HepG2 (cell line): ENCODE measurements at regions not wholly inside any gene's neighbourhood (a gene's known extent, or its start where the extent isn't known, plus 50 kb on each side); places are given as distances from the start of the nearest gene placed in this dataset.

ENCODE experiments used
- ATAC-seq: fragments of 200-7000 bp; cut with Tn5 transposase; 3 replicates; pipeline ENCODE4 v1.9.1; 2020; ENCODE audit warnings: mild to moderate bottlenecking, moderate library complexity
- BruUV-seq: library from RNA; stranded (reverse); fragments of 400-500 nt; replicated peaks from 2 replicates; lab custom pipeline; 2021; lab: Mats Ljungman, UMichigan
- CTCF ChIA-PET: fragments of 300-600 bp; formaldehyde crosslinking; extraction: SDS; loops from one replicate; lab custom pipeline; 2021; ENCODE audit warnings: low total read pairs, inconsistent platforms, low intra/inter-chr PET ratio; lab: Yijun Ruan, JAX
- POLR2A ChIA-PET: fragments of 350-600 bp; sonication (Branson Sonifier 250); formaldehyde crosslinking; loops from one replicate; lab custom pipeline; 2020; ENCODE audit warnings: antibody characterized with exemption, inconsistent platforms; lab: Yijun Ruan, JAX
- DNase-seq: peaks from one replicate; pipeline ENCODE4 v3.0.0-alpha.2; 2015; ENCODE audit warnings: low spot score
- FAIRE-seq: peaks from 3 replicates; lab custom pipeline; 2011; peaks lifted over from hg19 to GRCh38; lab: Jason Lieb, UNC
- H2AFZ ChIP-seq: one replicate; pipeline ENCODE4 v1.6.1; 2011; ENCODE audit warnings: low read length, inconsistent platforms
- H3K27ac ChIP-seq: fragments of 300-600 bp; 3 replicates; pipeline ENCODE4 v1.8.0; 2011; ENCODE audit warnings: mixed run types, mild to moderate bottlenecking, mixed read lengths, low read length, inconsistent platforms; ENCODE audit not compliant: insufficient read depth; ENCODE audit errors: extremely low read length
- H3K27me3 ChIP-seq, 2 experiments: fragments of 200-600 bp in 1 of 2; 2 replicates in 1 of 2; 3 replicates in 1 of 2; pipeline versions ENCODE4 v1.6.0 to v1.8.0; 2011; ENCODE audit warnings: low read length in 2 of 2, mild to moderate bottlenecking in 2 of 2, moderate library complexity in 2 of 2, inconsistent platforms in 1 of 2; ENCODE audit not compliant: insufficient read depth in 2 of 2, control insufficient read depth in 1 of 2
- H3K36me3 ChIP-seq, 2 experiments: fragments of 200-600 bp in 1 of 2; replicated peaks in 1 of 2; 2 replicates in 1 of 2; 3 replicates in 1 of 2; pipeline versions ENCODE4 v1.5.1 to v1.8.0; 2011; ENCODE audit warnings: low read length in 2 of 2, inconsistent platforms in 1 of 2; ENCODE audit not compliant: insufficient read depth in 2 of 2, control insufficient read depth in 1 of 2
- H3K4me1 ChIP-seq: 2 replicates; pipeline ENCODE4 v1.5.1; 2012; ENCODE audit warnings: low read length, inconsistent platforms; ENCODE audit not compliant: insufficient read depth
- H3K4me2 ChIP-seq: 2 replicates; pipeline ENCODE4 v1.6.0; 2011; ENCODE audit warnings: low read depth, low read length, inconsistent platforms
- H3K4me3 ChIP-seq, 3 experiments: fragments of 200-600 bp in 1 of 3; sonication (generic), shearing (Covaris generic) in 1 of 3; replicated peaks in 1 of 3; 2 replicates each; pipeline ENCODE4 v1.5.1; 2011 to 2016; ENCODE audit warnings: low read length in 3 of 3, inconsistent platforms in 2 of 3, low read depth in 2 of 3, mild to moderate bottlenecking in 2 of 3, control low read depth in 1 of 3, mixed read lengths in 1 of 3; ENCODE audit not compliant: insufficient read depth in 1 of 3
- H3K79me2 ChIP-seq: one replicate; pipeline ENCODE4 v1.6.1; 2011; ENCODE audit warnings: low read length, inconsistent platforms; ENCODE audit not compliant: insufficient read depth
- H3K9ac ChIP-seq: 2 replicates; pipeline ENCODE4 v1.6.0; 2011; ENCODE audit warnings: mild to moderate bottlenecking, low read depth, low read length, inconsistent platforms; ENCODE audit not compliant: insufficient read depth
- H3K9me3 ChIP-seq: 2 replicates; pipeline ENCODE4 v1.5.1; 2012; ENCODE audit warnings: mild to moderate bottlenecking, low read length
- H4K20me1 ChIP-seq: 2 replicates; pipeline ENCODE4 v1.6.0; 2011; ENCODE audit warnings: inconsistent platforms, mild to moderate bottlenecking, low read length, moderate library complexity; ENCODE audit not compliant: insufficient read depth
- AGO2 ChIP-seq: fragments of 200-400 bp; formaldehyde crosslinking; optimal IDR thresholded peaks from 2 replicates; pipeline ENCODE3; 2017; ENCODE audit warnings: mild to moderate bottlenecking, low read depth, low read length, moderate library complexity
- CBX1 ChIP-seq: IDR thresholded peaks from one replicate; pipeline ENCODE4 v1.6.1; 2016; ENCODE audit warnings: antibody characterized with exemption, low read depth
- EEA1 ChIP-seq: sonication (generic); formaldehyde crosslinking; IDR thresholded peaks from 2 replicates; pipeline ENCODE4 v1.5.1; 2020; ENCODE audit warnings: mild to moderate bottlenecking, missing genetic modification reagents, borderline replicate concordance
- EHMT2 ChIP-seq: fragments of 200-600 bp; sonication (generic); IDR thresholded peaks from 2 replicates; pipeline ENCODE4 v1.7.0; 2017; ENCODE audit warnings: antibody characterized with exemption, low read depth, low read length, borderline replicate concordance
- MIER2 ChIP-seq: IDR thresholded peaks from 2 replicates; pipeline ENCODE4 v1.6.1; 2016; ENCODE audit warnings: missing biosample characterization, missing genetic modification reagents
- ZFP62 ChIP-seq: sonication (generic); formaldehyde crosslinking; IDR thresholded peaks from 2 replicates; pipeline ENCODE4 v1.4.0; 2020; ENCODE audit warnings: missing genetic modification reagents
- ZNF101 ChIP-seq: sonication (generic); formaldehyde crosslinking; IDR thresholded peaks from 2 replicates; pipeline ENCODE4 v1.4.0; 2020; ENCODE audit warnings: mild to moderate bottlenecking, low read depth, missing genetic modification reagents, borderline replicate concordance
- WGBS: methylation state at CpG from one replicate; pipeline ENCODE4 v1.1.6; 2017; ENCODE audit warnings: low lambda C conversion rate; 5-methylcytosine and 5-hydroxymethylcytosine counted together
- in situ Hi-C: cut with HindIII; loops from 2 replicates; pipeline ENCODE4 v1.10.0; 2017; ENCODE audit warnings: low pct_unique_long_range_greater_than_20kb; ENCODE audit not compliant: extremely low pct_ligation_motif_present
- intact Hi-C: fragments of 100-400 bp; cut with micrococcal nuclease; formaldehyde crosslinking; loops from one replicate; pipeline ENCODE4 v1.10.0; 2022; ENCODE audit not compliant: unreplicated experiment
- TF ChIP-seq, protein P1 (sequence below), 2 experiments: sonication (generic) in 1 of 2; formaldehyde crosslinking in 1 of 2; IDR thresholded peaks; 2 replicates each; pipeline versions ENCODE4 v1.4.0 to v1.6.1; 2016 to 2020; ENCODE audit warnings: borderline replicate concordance in 1 of 2, low read depth in 1 of 2, mild to moderate bottlenecking in 1 of 2, missing genetic modification reagents in 1 of 2

DNA sequence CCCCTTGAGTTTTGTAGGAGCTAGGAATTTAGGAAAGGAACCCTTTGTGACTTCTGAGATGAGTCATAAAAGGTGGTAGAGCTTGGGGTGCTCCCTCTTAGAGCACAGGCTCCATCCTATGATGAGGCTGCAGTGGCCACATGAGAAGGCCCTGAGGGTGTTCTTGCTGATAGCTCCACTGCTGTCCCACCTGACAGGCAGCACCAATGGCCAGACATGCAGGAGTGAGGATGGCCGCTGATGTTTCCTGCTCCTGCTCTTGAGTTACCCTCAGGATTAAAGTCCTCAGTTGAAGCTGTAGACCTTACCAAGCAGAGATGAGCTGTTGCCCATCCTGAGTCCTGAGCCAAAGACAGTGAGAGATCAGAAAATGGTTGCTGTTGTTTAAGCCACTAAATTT lies 512.1 kb downstream of the CDH26 start (continued):
- TF ChIP-seq, protein P1, sequence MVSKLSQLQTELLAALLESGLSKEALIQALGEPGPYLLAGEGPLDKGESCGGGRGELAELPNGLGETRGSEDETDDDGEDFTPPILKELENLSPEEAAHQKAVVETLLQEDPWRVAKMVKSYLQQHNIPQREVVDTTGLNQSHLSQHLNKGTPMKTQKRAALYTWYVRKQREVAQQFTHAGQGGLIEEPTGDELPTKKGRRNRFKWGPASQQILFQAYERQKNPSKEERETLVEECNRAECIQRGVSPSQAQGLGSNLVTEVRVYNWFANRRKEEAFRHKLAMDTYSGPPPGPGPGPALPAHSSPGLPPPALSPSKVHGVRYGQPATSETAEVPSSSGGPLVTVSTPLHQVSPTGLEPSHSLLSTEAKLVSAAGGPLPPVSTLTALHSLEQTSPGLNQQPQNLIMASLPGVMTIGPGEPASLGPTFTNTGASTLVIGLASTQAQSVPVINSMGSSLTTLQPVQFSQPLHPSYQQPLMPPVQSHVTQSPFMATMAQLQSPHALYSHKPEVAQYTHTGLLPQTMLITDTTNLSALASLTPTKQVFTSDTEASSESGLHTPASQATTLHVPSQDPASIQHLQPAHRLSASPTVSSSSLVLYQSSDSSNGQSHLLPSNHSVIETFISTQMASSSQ (IDR thresholded peaks at IDR 0.05; ENCODE audit: low read depth) = no peak
- TF ChIP-seq, protein P1 (CRISPR knock-in tag; IDR thresholded peaks at IDR 0.05; ENCODE audit: borderline replicate concordance) = no peak

DNA sequence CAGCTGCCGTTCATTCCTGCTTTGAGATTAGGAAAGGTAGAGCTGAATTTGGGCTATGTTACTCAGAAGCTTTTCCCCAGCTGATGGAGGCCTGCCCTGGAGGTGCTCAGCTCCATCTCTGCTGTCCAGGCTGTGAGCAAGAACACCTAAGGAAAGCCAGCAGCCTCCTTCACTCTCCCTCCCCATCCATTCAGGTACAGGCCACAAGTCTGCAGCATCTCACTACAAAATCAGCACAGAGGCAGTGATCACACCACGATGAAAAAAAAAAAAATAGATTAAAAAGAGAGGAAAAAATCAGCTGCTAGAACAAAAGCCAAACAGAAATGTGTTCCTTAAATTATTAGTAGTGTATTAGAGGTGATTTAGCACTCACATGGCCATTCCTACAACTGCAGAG lies 515.0 kb downstream of the CDH26 start:
- ATAC-seq = no peak
- H3K36me3 ChIP-seq = no peaks in the 10 kb centered on the region
- DNase-seq = no peak
- 0% methylated on average over 2 of the region's 2 CpGs for WGBS
- H3K9ac ChIP-seq = no peak overlapping the region
- H3K27ac ChIP-seq = no peak overlapping the region
- H3K9me3 ChIP-seq = peaks cover 28% of the 10 kb centered on the region
- no peak for TF ChIP-seq ZNF101 (CRISPR knock-in tag)
- no peak for TF ChIP-seq EEA1 (CRISPR knock-in tag)
- no peak for TF ChIP-seq ZFP62 (CRISPR knock-in tag)
- no peak for TF ChIP-seq MIER2
- TF ChIP-seq AGO2 = no peak
- TF ChIP-seq EHMT2 = no peak
- TF ChIP-seq CBX1 = no peak
- no peak overlapping the region for H3K4me2 ChIP-seq
- intact Hi-C loops = no loop called here
- ChIA-PET POLR2A (no interaction called here), CTCF (no interaction called here)
- BruUV-seq = no TSS peak
- in situ Hi-C loops = no loop called here
- no peaks in the 10 kb centered on the region; a peak in 2 of 5 replicates for H3K27me3 ChIP-seq
- FAIRE-seq = no peak
- H2AFZ ChIP-seq = no peak overlapping the region
- no peak overlapping the region for H3K4me3 ChIP-seq
- no peaks in the 10 kb centered on the region for H3K4me1 ChIP-seq
- no peaks in the 10 kb centered on the region for H4K20me1 ChIP-seq
- no peaks in the 10 kb centered on the region for H3K79me2 ChIP-seq
